ENCODE measurements at regions not wholly inside any gene's neighbourhood (a gene's known extent, or its start where the extent isn't known, plus 50 kb on each side); places are given as distances from the start of the nearest gene placed in this dataset.

DNA sequence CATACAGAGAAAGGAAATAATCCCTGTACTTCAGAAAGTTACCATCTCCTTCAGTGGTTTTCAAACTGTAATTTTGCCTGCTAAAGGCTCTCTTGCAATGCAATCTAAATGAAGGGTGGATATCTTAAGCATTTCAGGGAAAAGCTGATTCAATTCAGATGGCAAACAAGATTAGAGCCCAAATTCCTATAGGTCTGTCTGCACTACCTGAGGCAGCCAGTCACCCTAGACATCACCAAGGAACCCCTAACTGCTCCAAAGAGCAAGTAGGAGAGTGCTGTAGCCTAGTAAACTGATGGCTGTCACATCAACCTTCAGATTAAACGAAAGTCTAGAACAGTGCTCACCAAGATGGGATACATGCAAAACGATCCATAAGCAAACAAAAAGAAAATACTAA lies 138.0 kb upstream of the ANK3 start:
- TF ChIP-seq, protein P1, sequence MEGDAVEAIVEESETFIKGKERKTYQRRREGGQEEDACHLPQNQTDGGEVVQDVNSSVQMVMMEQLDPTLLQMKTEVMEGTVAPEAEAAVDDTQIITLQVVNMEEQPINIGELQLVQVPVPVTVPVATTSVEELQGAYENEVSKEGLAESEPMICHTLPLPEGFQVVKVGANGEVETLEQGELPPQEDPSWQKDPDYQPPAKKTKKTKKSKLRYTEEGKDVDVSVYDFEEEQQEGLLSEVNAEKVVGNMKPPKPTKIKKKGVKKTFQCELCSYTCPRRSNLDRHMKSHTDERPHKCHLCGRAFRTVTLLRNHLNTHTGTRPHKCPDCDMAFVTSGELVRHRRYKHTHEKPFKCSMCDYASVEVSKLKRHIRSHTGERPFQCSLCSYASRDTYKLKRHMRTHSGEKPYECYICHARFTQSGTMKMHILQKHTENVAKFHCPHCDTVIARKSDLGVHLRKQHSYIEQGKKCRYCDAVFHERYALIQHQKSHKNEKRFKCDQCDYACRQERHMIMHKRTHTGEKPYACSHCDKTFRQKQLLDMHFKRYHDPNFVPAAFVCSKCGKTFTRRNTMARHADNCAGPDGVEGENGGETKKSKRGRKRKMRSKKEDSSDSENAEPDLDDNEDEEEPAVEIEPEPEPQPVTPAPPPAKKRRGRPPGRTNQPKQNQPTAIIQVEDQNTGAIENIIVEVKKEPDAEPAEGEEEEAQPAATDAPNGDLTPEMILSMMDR (IDR thresholded peaks at IDR 0.05; ENCODE audit: low read length), result no peak
- TF ChIP-seq EZH2 (IDR thresholded peaks at IDR 0.05; ENCODE audit: borderline replicate concordance, low read length), result no peak
